Glutamatergic neuron (in vitro differentiated cells): ENCODE measurements at regions not wholly inside any gene's neighbourhood (a gene's known extent, or its start where the extent isn't known, plus 50 kb on each side); places are given as distances from the start of the nearest gene placed in this dataset.

ENCODE experiments used
- DNase-seq: peaks from one replicate; pipeline ENCODE4 v3.0.0; 2022
- H3K27ac Mint-ChIP-seq: one replicate; pipeline ENCODE4 v1.8.0; 2020; ENCODE audit warnings: mild to moderate bottlenecking, mixed read lengths, inconsistent platforms; ENCODE audit not compliant: unreplicated experiment
- H3K27me3 Mint-ChIP-seq: one replicate; pipeline ENCODE4 v1.8.0; 2020; ENCODE audit warnings: mild to moderate bottlenecking, moderate library complexity, mixed read lengths, inconsistent platforms; ENCODE audit not compliant: unreplicated experiment
- H3K36me3 Mint-ChIP-seq: one replicate; pipeline ENCODE4 v1.8.0; 2020; ENCODE audit warnings: mild to moderate bottlenecking, mixed read lengths, inconsistent platforms; ENCODE audit not compliant: unreplicated experiment
- H3K4me1 Mint-ChIP-seq: one replicate; pipeline ENCODE4 v1.8.0; 2020; ENCODE audit warnings: mild to moderate bottlenecking, low read depth, mixed read lengths, inconsistent platforms; ENCODE audit not compliant: unreplicated experiment
- H3K4me3 Mint-ChIP-seq: one replicate; pipeline ENCODE4 v1.8.0; 2020; ENCODE audit warnings: mild to moderate bottlenecking, mixed read lengths, inconsistent platforms; ENCODE audit not compliant: unreplicated experiment
- H3K9me3 Mint-ChIP-seq: one replicate; pipeline ENCODE4 v1.8.0; 2020; ENCODE audit warnings: mild to moderate bottlenecking, moderate library complexity, mixed read lengths, inconsistent platforms; ENCODE audit not compliant: unreplicated experiment
- CTCF ChIP-seq: fragments of 200-600 bp; sonication (generic); IDR thresholded peaks from one replicate; pipeline ENCODE4 v1.5.0; 2021; ENCODE audit not compliant: partially characterized antibody, unreplicated experiment

GRCh38 chr16:85554889-85555718, 58.0 kb upstream of the GSE1 start:
- peak overlapping the region; percentile 95 for H3K4me3 Mint-ChIP-seq
- DNase-seq = peak; percentile 81
- H3K27ac Mint-ChIP-seq = peak overlapping the region; percentile 96
- no peak for TF ChIP-seq CTCF
- H3K36me3 Mint-ChIP-seq = no peaks in the 10 kb centered on the region
- H3K27me3 Mint-ChIP-seq = peaks cover 45% of the 10 kb centered on the region
- H3K4me1 Mint-ChIP-seq = peaks cover 21% of the 10 kb centered on the region
- H3K9me3 Mint-ChIP-seq = peaks cover 42% of the 10 kb centered on the region

- Mint-ChIP-seq H3K36me3 (no peaks in the 10 kb centered on the region), H3K4me3 (peak overlapping the region; percentile 95), H3K9me3 (peaks cover 49% of the 10 kb centered on the region), H3K4me1 (peaks cover 25% of the 10 kb centered on the region), H3K27me3 (peaks cover 47% of the 10 kb centered on the region), H3K27ac (peak overlapping the region; percentile 96)
- no peak for DNase-seq
- TF ChIP-seq CTCF = no peak
These were observed 57.2 kb upstream of the GSE1 start for GRCh38 chr16:85555719-85556455.

GRCh38 chr16:85556456-85557082, 56.6 kb upstream of the GSE1 start:
- Mint-ChIP-seq H3K4me3 (peak overlapping the region; percentile 99), H3K9me3 (peaks cover 51% of the 10 kb centered on the region), H3K27ac (peak overlapping the region; percentile 92), H3K27me3 (peaks cover 44% of the 10 kb centered on the region), H3K36me3 (no peaks in the 10 kb centered on the region), H3K4me1 (peaks cover 27% of the 10 kb centered on the region)
- DNase-seq = no peak
- no peak for TF ChIP-seq CTCF

GRCh38 chr16:85557083-85557970, 55.8 kb upstream of the GSE1 start:
- no peaks in the 10 kb centered on the region for H3K36me3 Mint-ChIP-seq
- peaks cover 45% of the 10 kb centered on the region for H3K27me3 Mint-ChIP-seq
- peak overlapping the region; percentile 92 for H3K27ac Mint-ChIP-seq
- H3K4me3 Mint-ChIP-seq = peak overlapping the region; percentile 99
- peaks cover 30% of the 10 kb centered on the region for H3K4me1 Mint-ChIP-seq
- no peak for DNase-seq
- H3K9me3 Mint-ChIP-seq = peaks cover 55% of the 10 kb centered on the region
- no peak for TF ChIP-seq CTCF
